Spleen (tissue), 7 donors: ENCODE measurements at regions not wholly inside any gene's neighbourhood (a gene's known extent, or its start where the extent isn't known, plus 50 kb on each side); places are given as distances from the start of the nearest gene placed in this dataset.

Experiments used
- CTCF ChIP-seq, 11 experiments: fragments of 200-600 bp in 7 of 11; fragments of 450-650 bp in 4 of 11; sonication (generic) in 4 of 11; IDR thresholded peaks in 8 of 11; conservative IDR thresholded peaks in 3 of 11; 1 replicate in 7 of 11; 2 replicates in 4 of 11; pipeline versions ENCODE4 v1.4.0 to v1.8.0; 2016 to 2021; ENCODE audit warnings: antibody characterized with exemption in 11 of 11, inconsistent platforms in 4 of 11, mild to moderate bottlenecking in 1 of 11
- POLR2A ChIP-seq, 3 donors: fragments of 450-650 bp; IDR thresholded peaks; one replicate each; pipeline ENCODE4 v1.5.1; 2017; ENCODE audit warnings: antibody characterized with exemption in 3 of 3, mild to moderate bottlenecking in 1 of 3
- POLR2AphosphoS5 ChIP-seq, 3 donors: sonication (generic); formaldehyde crosslinking; IDR thresholded peaks; one replicate each; pipeline ENCODE4 v1.5.1; 2017; ENCODE audit warnings: antibody characterized with exemption in 3 of 3
- donor health status: DM: no; HTN: no; CAD: no; lungs with moderate emphysema.
- donor health status: DM: no; HTN: no; CAD: no.
- donor health status: DM: no; HTN: no; CAD: no.

GRCh38 chr2:236726701-236727450 lies 157.3 kb downstream of the ACKR3 start:
- TF ChIP-seq POLR2A (IDR thresholded peaks at IDR 0.05) (no peak), CTCF (IDR thresholded peaks at IDR 0.05 in 8 of 11, conservative IDR thresholded peaks at IDR 0.05 in 3 of 11) (no peak), POLR2AphosphoS5 (IDR thresholded peaks at IDR 0.05) (no peak)
